Natural killer cell (primary cell): ENCODE measurements at regions not wholly inside any gene's neighbourhood (a gene's known extent, or its start where the extent isn't known, plus 50 kb on each side); places are given as distances from the start of the nearest gene placed in this dataset.
A peak's percentile ranks its signal among the peaks of the same experiment; 100 is the strongest.

Experiments used
- ATAC-seq, 3 donors: fragments of 150-1000 bp in 2 of 3; fragments of 200-7000 bp in 1 of 3; cut with Tn5 transposase; 1 replicate in 1 of 3; 2 replicates in 2 of 3; pipeline ENCODE4 v1.10.0; 2021; ENCODE audit warnings: mild to moderate bottlenecking in 2 of 3, moderate library complexity in 2 of 3
- DNase-seq, 2 donors: peaks; one replicate each; pipeline versions ENCODE4 v3.0.0 to v3.0.0-alpha.2; 2013 to 2021; ENCODE audit warnings: mixed read lengths in 1 of 2
- H3K27ac ChIP-seq: one replicate; pipeline ENCODE4 v1.5.1; 2013; ENCODE audit warnings: mild to moderate bottlenecking, low read length
- H3K27me3 ChIP-seq: one replicate; pipeline ENCODE4 v1.6.1; 2013; ENCODE audit warnings: low read length; ENCODE audit not compliant: control insufficient read depth, insufficient read depth
- H3K36me3 ChIP-seq: one replicate; pipeline ENCODE4 v1.6.1; 2013; ENCODE audit warnings: low read length; ENCODE audit not compliant: control insufficient read depth, insufficient read depth
- H3K4me1 ChIP-seq: one replicate; pipeline ENCODE4 v1.6.1; 2013; ENCODE audit warnings: low read length; ENCODE audit not compliant: control insufficient read depth, insufficient read depth
- H3K4me3 ChIP-seq: one replicate; pipeline ENCODE4 v1.5.1; 2013; ENCODE audit warnings: low read length
- H3K9me3 ChIP-seq: one replicate; pipeline ENCODE4 v1.6.1; 2013; ENCODE audit warnings: low read length; ENCODE audit not compliant: control insufficient read depth, insufficient read depth
- H3K27ac Mint-ChIP-seq, 2 donors: one replicate each; pipeline ENCODE4 v1.8.0; 2022; ENCODE audit warnings: mild to moderate bottlenecking in 2 of 2, mixed read lengths in 2 of 2, moderate library complexity in 1 of 2
- H3K27me3 Mint-ChIP-seq, 2 donors: one replicate each; pipeline ENCODE4 v1.8.0; 2022; ENCODE audit warnings: low read depth in 2 of 2, mixed read lengths in 2 of 2
- H3K36me3 Mint-ChIP-seq: one replicate; pipeline ENCODE4 v1.8.0; 2022; ENCODE audit warnings: mixed read lengths
- H3K4me1 Mint-ChIP-seq, 2 donors: one replicate each; pipeline ENCODE4 v1.8.0; 2022; ENCODE audit warnings: mixed read lengths in 2 of 2
- H3K4me3 Mint-ChIP-seq: one replicate; pipeline ENCODE4 v1.8.0; 2022; ENCODE audit warnings: mild to moderate bottlenecking, moderate library complexity, mixed read lengths
- H3K9me3 Mint-ChIP-seq, 2 donors: one replicate each; pipeline ENCODE4 v1.8.0; 2022; ENCODE audit warnings: mixed read lengths in 2 of 2
- CTCF ChIP-seq: fragments of 200-600 bp; IDR thresholded peaks from one replicate; pipeline ENCODE4 v1.8.0; 2022; ENCODE audit warnings: antibody characterized with exemption
- WGBS: methylation state at CpG from one replicate; pipeline ENCODE4 v1.1.7; 2013; ENCODE audit warnings: missing lambda C conversion rate; ENCODE audit not compliant: insufficient coverage; 5-methylcytosine and 5-hydroxymethylcytosine counted together
- intact Hi-C: fragments of 100-400 bp; cut with micrococcal nuclease; formaldehyde crosslinking; loops from one replicate; pipeline ENCODE4 v1.14.2; 2022

- no peaks in the 10 kb centered on the region for H3K4me1 Mint-ChIP-seq
- TF ChIP-seq CTCF, result no peak
- Histone ChIP-seq H3K36me3 (no peaks in the 10 kb centered on the region), H3K27me3 (no peaks in the 10 kb centered on the region), H3K9me3 (no peaks in the 10 kb centered on the region), H3K4me1 (no peaks in the 10 kb centered on the region), H3K27ac (no peak overlapping the region), H3K4me3 (no peak overlapping the region)
- H3K4me3 Mint-ChIP-seq, result no peak overlapping the region
- H3K27ac Mint-ChIP-seq, result no peak overlapping the region
- H3K27me3 Mint-ChIP-seq, result no peaks in the 10 kb centered on the region
- DNase-seq (no peak), ATAC-seq (peak in 1 of 3 donors; percentile 32)
- no peaks in the 10 kb centered on the region for H3K36me3 Mint-ChIP-seq
- intact Hi-C loops, result no loop called here
- WGBS, result 84% methylated on average over 24 of the region's 24 CpGs
- peaks cover 0 to 3% of the 10 kb centered on the region in 2 donors for H3K9me3 Mint-ChIP-seq
Observed at GRCh38 chr18:78587626-78588600, 391.7 kb upstream of the SALL3 start.

- H3K27ac ChIP-seq, result no peak overlapping the region
- Mint-ChIP-seq H3K27ac (no peak overlapping the region), H3K9me3 (peaks cover 3 to 8% of the 10 kb centered on the region in 2 donors), H3K36me3 (no peaks in the 10 kb centered on the region), H3K27me3 (peaks cover 0 to 4% of the 10 kb centered on the region in 2 donors), H3K4me1 (no peaks in the 10 kb centered on the region), H3K4me3 (no peak overlapping the region)
- ATAC-seq (no peak), DNase-seq (no peak)
- H3K4me1 ChIP-seq, result no peaks in the 10 kb centered on the region
- intact Hi-C loops, result no loop called here
- TF ChIP-seq CTCF, result no peak
- whole genome bisulfite sequencing, result 86% methylated on average over 9 of the region's 9 CpGs
- peaks cover 3% of the 10 kb centered on the region for H3K9me3 ChIP-seq
- no peaks in the 10 kb centered on the region for H3K27me3 ChIP-seq
- H3K36me3 ChIP-seq, result no peaks in the 10 kb centered on the region
- H3K4me3 ChIP-seq, result no peak overlapping the region
Observed at GRCh38 chr18:78589916-78590437, 389.6 kb upstream of the SALL3 start.

- Histone ChIP-seq H3K27ac (no peak overlapping the region), H3K4me1 (no peaks in the 10 kb centered on the region), H3K36me3 (no peaks in the 10 kb centered on the region), H3K4me3 (no peak overlapping the region), H3K27me3 (no peaks in the 10 kb centered on the region), H3K9me3 (peaks cover 3% of the 10 kb centered on the region)
- H3K4me3 Mint-ChIP-seq, result no peak overlapping the region
- peaks cover 0 to 15% of the 10 kb centered on the region in 2 donors for H3K27me3 Mint-ChIP-seq
- DNase-seq (no peak), ATAC-seq (no peak)
- H3K9me3 Mint-ChIP-seq, result peaks cover 3 to 8% of the 10 kb centered on the region in 2 donors
- no peak for TF ChIP-seq CTCF
- no peak overlapping the region for H3K27ac Mint-ChIP-seq
- no peaks in the 10 kb centered on the region for H3K4me1 Mint-ChIP-seq
- intact Hi-C loops, result no loop called here
- no peaks in the 10 kb centered on the region for H3K36me3 Mint-ChIP-seq
- whole genome bisulfite sequencing, result 74% methylated on average over 3 of the region's 4 CpGs
Observed at GRCh38 chr18:78595453-78595852, 384.2 kb upstream of the SALL3 start.
